ENCODE measurements at regions not wholly inside any gene's neighbourhood (a gene's known extent, or its start where the extent isn't known, plus 50 kb on each side); places are given as distances from the start of the nearest gene placed in this dataset.

- Mint-ChIP-seq H3K27me3 (ENCODE audit: low read depth) (no peaks in the 10 kb centered on the region), H3K27ac (no peak overlapping the region), H3K36me3 (ENCODE audit: low read depth) (no peaks in the 10 kb centered on the region), H3K4me1 (ENCODE audit: low read depth) (no peaks in the 10 kb centered on the region), H3K4me3 (no peak overlapping the region), H3K9me3 (no peaks in the 10 kb centered on the region)
- no peak for DNase-seq (ENCODE audit: low spot score)
Observed at GRCh38 chr1:82813386-82813785, 1012.7 kb downstream of the ADGRL2 start.

GRCh38 chr1:82810601-82811000, 1009.9 kb downstream of the ADGRL2 start:
- no peak overlapping the region for H3K4me3 Mint-ChIP-seq
- no peak overlapping the region for H3K27ac Mint-ChIP-seq
- H3K4me1 Mint-ChIP-seq (ENCODE audit: low read depth): no peaks in the 10 kb centered on the region
- H3K9me3 Mint-ChIP-seq: no peaks in the 10 kb centered on the region
- no peaks in the 10 kb centered on the region for H3K36me3 Mint-ChIP-seq (ENCODE audit: low read depth)
- H3K27me3 Mint-ChIP-seq (ENCODE audit: low read depth): no peaks in the 10 kb centered on the region
- DNase-seq (ENCODE audit: low spot score): no peak

GRCh38 chr1:82807563-82807962, 1006.8 kb downstream of the ADGRL2 start:
- Mint-ChIP-seq H3K27me3 (ENCODE audit: low read depth) (no peaks in the 10 kb centered on the region), H3K36me3 (ENCODE audit: low read depth) (no peaks in the 10 kb centered on the region), H3K27ac (no peak overlapping the region), H3K4me3 (no peak overlapping the region), H3K9me3 (no peaks in the 10 kb centered on the region), H3K4me1 (ENCODE audit: low read depth) (no peaks in the 10 kb centered on the region)
- no peak for DNase-seq (ENCODE audit: low spot score)

- no peaks in the 10 kb centered on the region for H3K4me1 Mint-ChIP-seq (ENCODE audit: low read depth)
Observed at GRCh38 chr1:82806133-82806532, 1005.4 kb downstream of the ADGRL2 start.

GRCh38 chr1:82801176-82801575, 1000.4 kb downstream of the ADGRL2 start:
- Mint-ChIP-seq H3K36me3 (ENCODE audit: low read depth) (no peaks in the 10 kb centered on the region), H3K4me3 (no peak overlapping the region)

More at GRCh38 chr1:82806133-82806532, 1005.4 kb downstream of the ADGRL2 start:
- Mint-ChIP-seq H3K4me3 (no peak overlapping the region), H3K27me3 (ENCODE audit: low read depth) (no peaks in the 10 kb centered on the region), H3K36me3 (ENCODE audit: low read depth) (no peaks in the 10 kb centered on the region), H3K27ac (no peak overlapping the region), H3K9me3 (no peaks in the 10 kb centered on the region)
- DNase-seq (ENCODE audit: low spot score): no peak

GRCh38 chr1:82800721-82801120, 1000.0 kb downstream of the ADGRL2 start:
- Mint-ChIP-seq H3K27ac (no peak overlapping the region), H3K4me3 (no peak overlapping the region), H3K4me1 (ENCODE audit: low read depth) (no peaks in the 10 kb centered on the region), H3K36me3 (ENCODE audit: low read depth) (no peaks in the 10 kb centered on the region), H3K9me3 (no peaks in the 10 kb centered on the region), H3K27me3 (ENCODE audit: low read depth) (no peaks in the 10 kb centered on the region)
- DNase-seq (ENCODE audit: low spot score): no peak

More at GRCh38 chr1:82801176-82801575, 1000.4 kb downstream of the ADGRL2 start:
- DNase-seq (ENCODE audit: low spot score): no peak
- Mint-ChIP-seq H3K4me1 (ENCODE audit: low read depth) (no peaks in the 10 kb centered on the region), H3K27me3 (ENCODE audit: low read depth) (no peaks in the 10 kb centered on the region), H3K9me3 (no peaks in the 10 kb centered on the region), H3K27ac (no peak overlapping the region)

- no peak overlapping the region for H3K27ac Mint-ChIP-seq
- H3K4me3 Mint-ChIP-seq: no peak overlapping the region
- DNase-seq (ENCODE audit: low spot score): no peak
- no peaks in the 10 kb centered on the region for H3K9me3 Mint-ChIP-seq
- no peaks in the 10 kb centered on the region for H3K27me3 Mint-ChIP-seq (ENCODE audit: low read depth)
- no peaks in the 10 kb centered on the region for H3K4me1 Mint-ChIP-seq (ENCODE audit: low read depth)
- no peaks in the 10 kb centered on the region for H3K36me3 Mint-ChIP-seq (ENCODE audit: low read depth)
Observed at GRCh38 chr1:82799261-82799660, 998.5 kb downstream of the ADGRL2 start.

- Mint-ChIP-seq H3K9me3 (no peaks in the 10 kb centered on the region), H3K27me3 (ENCODE audit: low read depth) (no peaks in the 10 kb centered on the region), H3K27ac (no peak overlapping the region), H3K4me1 (ENCODE audit: low read depth) (no peaks in the 10 kb centered on the region), H3K36me3 (ENCODE audit: low read depth) (no peaks in the 10 kb centered on the region), H3K4me3 (no peak overlapping the region)
- no peak for DNase-seq (ENCODE audit: low spot score)
Observed at GRCh38 chr1:82795508-82796149, 994.9 kb downstream of the ADGRL2 start.

- DNase-seq (ENCODE audit: low spot score): no peak
- Mint-ChIP-seq H3K36me3 (ENCODE audit: low read depth) (no peaks in the 10 kb centered on the region), H3K9me3 (peaks cover 8% of the 10 kb centered on the region), H3K4me3 (no peak overlapping the region), H3K27ac (no peak overlapping the region), H3K27me3 (ENCODE audit: low read depth) (no peaks in the 10 kb centered on the region), H3K4me1 (ENCODE audit: low read depth) (no peaks in the 10 kb centered on the region)
Observed at GRCh38 chr1:82792151-82792550, 991.4 kb downstream of the ADGRL2 start.

- Mint-ChIP-seq H3K36me3 (ENCODE audit: low read depth) (no peaks in the 10 kb centered on the region), H3K4me1 (ENCODE audit: low read depth) (no peaks in the 10 kb centered on the region), H3K27ac (no peak overlapping the region), H3K9me3 (peaks cover 8% of the 10 kb centered on the region), H3K27me3 (ENCODE audit: low read depth) (no peaks in the 10 kb centered on the region), H3K4me3 (no peak overlapping the region)
- DNase-seq (ENCODE audit: low spot score): no peak
Observed at GRCh38 chr1:82790556-82790955, 989.8 kb downstream of the ADGRL2 start.

GRCh38 chr1:82788660-82789059, 987.9 kb downstream of the ADGRL2 start:
- Mint-ChIP-seq H3K27ac (no peak overlapping the region), H3K4me3 (no peak overlapping the region), H3K9me3 (peaks cover 8% of the 10 kb centered on the region), H3K36me3 (ENCODE audit: low read depth) (no peaks in the 10 kb centered on the region), H3K4me1 (ENCODE audit: low read depth) (no peaks in the 10 kb centered on the region), H3K27me3 (ENCODE audit: low read depth) (no peaks in the 10 kb centered on the region)
- no peak for DNase-seq (ENCODE audit: low spot score)

- no peaks in the 10 kb centered on the region for H3K27me3 Mint-ChIP-seq (ENCODE audit: low read depth)
- no peaks in the 10 kb centered on the region for H3K36me3 Mint-ChIP-seq (ENCODE audit: low read depth)
- no peaks in the 10 kb centered on the region for H3K4me1 Mint-ChIP-seq (ENCODE audit: low read depth)
- DNase-seq (ENCODE audit: low spot score): no peak
- H3K9me3 Mint-ChIP-seq: peaks cover 8% of the 10 kb centered on the region
- no peak overlapping the region for H3K4me3 Mint-ChIP-seq
- H3K27ac Mint-ChIP-seq: no peak overlapping the region
Observed at GRCh38 chr1:82788038-82788437, 987.3 kb downstream of the ADGRL2 start.

- H3K4me1 Mint-ChIP-seq (ENCODE audit: low read depth): no peaks in the 10 kb centered on the region
- no peak overlapping the region for H3K27ac Mint-ChIP-seq
- no peaks in the 10 kb centered on the region for H3K27me3 Mint-ChIP-seq (ENCODE audit: low read depth)
Observed at GRCh38 chr1:82786883-82787282, 986.1 kb downstream of the ADGRL2 start.

GRCh38 chr1:82785268-82785790, 984.6 kb downstream of the ADGRL2 start:
- Mint-ChIP-seq H3K36me3 (ENCODE audit: low read depth) (no peaks in the 10 kb centered on the region), H3K27me3 (ENCODE audit: low read depth) (no peaks in the 10 kb centered on the region), H3K4me1 (ENCODE audit: low read depth) (no peaks in the 10 kb centered on the region), H3K9me3 (peaks cover 8% of the 10 kb centered on the region), H3K27ac (no peak overlapping the region), H3K4me3 (no peak overlapping the region)
- DNase-seq (ENCODE audit: low spot score): no peak

More at GRCh38 chr1:82786883-82787282, 986.1 kb downstream of the ADGRL2 start:
- Mint-ChIP-seq H3K4me3 (no peak overlapping the region), H3K36me3 (ENCODE audit: low read depth) (no peaks in the 10 kb centered on the region), H3K9me3 (peaks cover 8% of the 10 kb centered on the region)
- no peak for DNase-seq (ENCODE audit: low spot score)

GRCh38 chr1:82783044-82783443, 982.3 kb downstream of the ADGRL2 start:
- Mint-ChIP-seq H3K9me3 (no peaks in the 10 kb centered on the region), H3K27ac (no peak overlapping the region), H3K4me3 (no peak overlapping the region), H3K27me3 (ENCODE audit: low read depth) (no peaks in the 10 kb centered on the region), H3K4me1 (ENCODE audit: low read depth) (peaks cover 4% of the 10 kb centered on the region), H3K36me3 (ENCODE audit: low read depth) (no peaks in the 10 kb centered on the region)
- DNase-seq (ENCODE audit: low spot score): no peak

Data from T-helper 2 cell treated with Interferon-gamma antibody and Interleukin-4, amounts not matched to agents 5 μg/mL and 100 μg/mL, for 36 hours (primary cell).